Keratinocyte (primary cell): ENCODE measurements at regions not wholly inside any gene's neighbourhood (a gene's known extent, or its start where the extent isn't known, plus 50 kb on each side); places are given as distances from the start of the nearest gene placed in this dataset.

ENCODE experiments used
- DNase-seq: peaks from one replicate; pipeline ENCODE4 v3.0.0-alpha.2; 2011; ENCODE audit warnings: low read depth, missing footprints, low spot score
- FAIRE-seq: peaks from 2 replicates; lab custom pipeline; 2011; peaks lifted over from hg19 to GRCh38; lab: Jason Lieb, UNC
- H2AFZ ChIP-seq: 2 replicates; pipeline ENCODE4 v1.6.0; 2012; ENCODE audit warnings: low read length, control low read depth, inconsistent platforms; ENCODE audit not compliant: control insufficient read depth
- H3K27ac ChIP-seq: 2 replicates; pipeline ENCODE4 v1.5.1; 2011; ENCODE audit warnings: low read length; ENCODE audit not compliant: control insufficient read depth, insufficient read depth
- H3K27me3 ChIP-seq: 3 replicates; pipeline ENCODE4 v1.6.0; 2011; ENCODE audit warnings: low read length; ENCODE audit not compliant: control insufficient read depth, insufficient read depth; ENCODE audit errors: extremely low read depth
- H3K36me3 ChIP-seq, 2 experiments: 2 replicates in 1 of 2; 3 replicates in 1 of 2; pipeline ENCODE4 v1.5.1; 2011; ENCODE audit warnings: low read length in 2 of 2, mild to moderate bottlenecking in 1 of 2; ENCODE audit not compliant: control insufficient read depth in 2 of 2, insufficient read depth in 2 of 2; ENCODE audit errors: extremely low read depth in 1 of 2
- H3K4me1 ChIP-seq: 3 replicates; pipeline ENCODE4 v1.5.1; 2011; ENCODE audit warnings: low read length; ENCODE audit not compliant: control insufficient read depth, insufficient read depth; ENCODE audit errors: extremely low read depth
- H3K4me2 ChIP-seq: 3 replicates; pipeline ENCODE4 v1.6.0; 2011; ENCODE audit warnings: low read depth, low read length; ENCODE audit not compliant: control insufficient read depth, insufficient read depth; ENCODE audit errors: extremely low read depth
- H3K4me3 ChIP-seq, 3 experiments: fragments of 200-600 bp in 1 of 3; sonication (generic) in 1 of 3; 2 replicates in 2 of 3; 3 replicates in 1 of 3; pipeline ENCODE4 v1.5.1; 2011 to 2016; ENCODE audit warnings: low read length in 3 of 3, mild to moderate bottlenecking in 3 of 3, control low read depth in 2 of 3, inconsistent platforms in 1 of 3, low read depth in 1 of 3, mixed read lengths in 1 of 3, mixed run types in 1 of 3, moderate library complexity in 1 of 3; ENCODE audit not compliant: control insufficient read depth in 2 of 3, insufficient read depth in 2 of 3; ENCODE audit errors: extremely low read depth in 1 of 3
- H3K79me2 ChIP-seq: 2 replicates; pipeline ENCODE4 v1.6.0; 2012; ENCODE audit warnings: low read length; ENCODE audit not compliant: control insufficient read depth, insufficient read depth
- H3K9ac ChIP-seq: 3 replicates; pipeline ENCODE4 v1.6.0; 2011; ENCODE audit warnings: low read length; ENCODE audit not compliant: control insufficient read depth, insufficient read depth; ENCODE audit errors: extremely low read depth
- H3K9me1 ChIP-seq: 3 replicates; pipeline ENCODE4 v1.6.0; 2011; ENCODE audit warnings: low read length; ENCODE audit not compliant: control insufficient read depth, insufficient read depth; ENCODE audit errors: extremely low read depth
- H3K9me3 ChIP-seq: 2 replicates; pipeline ENCODE4 v1.5.1; 2012; ENCODE audit warnings: low read depth, low read length; ENCODE audit not compliant: control insufficient read depth
- H4K20me1 ChIP-seq: 3 replicates; pipeline ENCODE4 v1.6.0; 2011; ENCODE audit warnings: low read length; ENCODE audit not compliant: control insufficient read depth, insufficient read depth; ENCODE audit errors: extremely low read depth
- EZH2 ChIP-seq: IDR thresholded peaks from one replicate; pipeline ENCODE4 v1.6.1; 2012; ENCODE audit warnings: inconsistent platforms, mild to moderate bottlenecking, low read length, moderate library complexity
- dilution Hi-C: fragments of 300-500 bp; cut with MboI; formaldehyde crosslinking; loops from one replicate; pipeline ENCODE4 v1.7.0; 2020; ENCODE audit warnings: low sequenced_read_pairs; ENCODE audit not compliant: extremely low pct_ligation_motif_present
- TF ChIP-seq, protein P1 (sequence below), 3 experiments: IDR thresholded peaks in 1 of 3; conservative IDR thresholded peaks in 1 of 3; optimal IDR thresholded peaks in 1 of 3; 2 replicates in 2 of 3; 3 replicates in 1 of 3; pipeline versions ENCODE3 to v1.5.1; 2011; ENCODE audit warnings: low read length in 3 of 3, mild to moderate bottlenecking in 3 of 3, moderate library complexity in 2 of 3, control low read depth in 1 of 3, inconsistent platforms in 1 of 3; ENCODE audit not compliant: insufficient read depth in 2 of 3; ENCODE audit errors: extremely low read depth in 1 of 3

DNA sequence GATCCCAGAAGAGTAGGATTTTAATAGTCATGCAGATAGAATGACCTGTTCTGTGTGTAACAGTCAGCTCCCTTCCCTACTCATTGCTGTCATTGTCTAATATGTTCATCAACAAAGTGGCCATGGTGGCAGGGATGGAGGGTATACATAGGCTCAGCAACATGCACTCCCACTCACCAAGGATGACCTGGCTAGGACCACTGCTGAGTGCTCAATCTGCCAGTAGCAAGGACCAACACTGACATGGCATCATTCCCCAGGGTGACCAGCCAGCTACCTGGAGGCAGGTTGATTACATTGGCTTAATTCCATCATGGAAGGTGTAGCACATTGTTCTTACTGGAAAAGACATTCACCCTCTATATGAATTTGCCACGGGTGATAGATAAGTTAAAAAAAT lies 401.7 kb upstream of the CELF4 start:
- TF ChIP-seq EZH2: no peak
- TF ChIP-seq, protein P1, sequence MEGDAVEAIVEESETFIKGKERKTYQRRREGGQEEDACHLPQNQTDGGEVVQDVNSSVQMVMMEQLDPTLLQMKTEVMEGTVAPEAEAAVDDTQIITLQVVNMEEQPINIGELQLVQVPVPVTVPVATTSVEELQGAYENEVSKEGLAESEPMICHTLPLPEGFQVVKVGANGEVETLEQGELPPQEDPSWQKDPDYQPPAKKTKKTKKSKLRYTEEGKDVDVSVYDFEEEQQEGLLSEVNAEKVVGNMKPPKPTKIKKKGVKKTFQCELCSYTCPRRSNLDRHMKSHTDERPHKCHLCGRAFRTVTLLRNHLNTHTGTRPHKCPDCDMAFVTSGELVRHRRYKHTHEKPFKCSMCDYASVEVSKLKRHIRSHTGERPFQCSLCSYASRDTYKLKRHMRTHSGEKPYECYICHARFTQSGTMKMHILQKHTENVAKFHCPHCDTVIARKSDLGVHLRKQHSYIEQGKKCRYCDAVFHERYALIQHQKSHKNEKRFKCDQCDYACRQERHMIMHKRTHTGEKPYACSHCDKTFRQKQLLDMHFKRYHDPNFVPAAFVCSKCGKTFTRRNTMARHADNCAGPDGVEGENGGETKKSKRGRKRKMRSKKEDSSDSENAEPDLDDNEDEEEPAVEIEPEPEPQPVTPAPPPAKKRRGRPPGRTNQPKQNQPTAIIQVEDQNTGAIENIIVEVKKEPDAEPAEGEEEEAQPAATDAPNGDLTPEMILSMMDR (optimal IDR thresholded peaks at IDR 0.05 in 1 of 3, IDR thresholded peaks at IDR 0.05 in 1 of 3, conservative IDR thresholded peaks at IDR 0.05 in 1 of 3; ENCODE audit: extremely low read depth in 1 of 3, insufficient read depth in 2 of 3, low read length in 3 of 3): no peak
- Histone ChIP-seq H3K4me3 (no peak overlapping the region), H3K9me1 (no peaks in the 10 kb centered on the region), H3K9me3 (no peaks in the 10 kb centered on the region), H3K4me2 (no peak overlapping the region), H4K20me1 (no peaks in the 10 kb centered on the region), H3K36me3 (no peaks in the 10 kb centered on the region), H3K4me1 (no peaks in the 10 kb centered on the region), H3K79me2 (no peaks in the 10 kb centered on the region), H2AFZ (no peak overlapping the region), H3K27ac (no peak overlapping the region), H3K9ac (no peak overlapping the region), H3K27me3 (no peaks in the 10 kb centered on the region)
- FAIRE-seq (no peak), DNase-seq (no peak)
- dilution Hi-C loops: no loop called here

DNA sequence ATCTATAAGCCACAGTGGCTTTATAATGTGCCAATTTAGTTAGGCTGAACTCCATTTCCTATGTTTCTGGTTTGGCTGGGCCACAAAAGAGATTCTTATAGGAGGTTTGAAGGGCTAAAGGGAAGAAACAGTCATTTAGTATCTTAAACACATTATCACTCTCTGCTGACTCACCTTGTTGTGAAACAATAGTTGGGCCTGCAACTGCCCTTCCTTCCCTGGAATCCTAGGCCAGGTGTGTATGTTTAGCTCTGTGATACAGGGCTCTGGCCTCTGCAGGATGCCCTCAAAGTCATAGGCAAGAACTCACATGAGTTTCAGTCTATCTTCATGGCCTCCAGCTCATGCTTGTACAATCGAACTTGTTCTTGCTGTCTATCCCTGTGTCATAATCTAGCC lies 400.0 kb upstream of the CELF4 start:
- Histone ChIP-seq H3K9me1 (no peaks in the 10 kb centered on the region), H4K20me1 (no peaks in the 10 kb centered on the region), H3K79me2 (no peaks in the 10 kb centered on the region), H3K4me2 (no peak overlapping the region), H3K4me1 (no peaks in the 10 kb centered on the region), H3K36me3 (no peaks in the 10 kb centered on the region), H3K9me3 (no peaks in the 10 kb centered on the region), H3K27ac (no peak overlapping the region), H3K9ac (no peak overlapping the region), H3K27me3 (no peaks in the 10 kb centered on the region), H2AFZ (no peak overlapping the region), H3K4me3 (no peak overlapping the region)
- TF ChIP-seq EZH2: no peak
- TF ChIP-seq, protein P1 (optimal IDR thresholded peaks at IDR 0.05 in 1 of 3, IDR thresholded peaks at IDR 0.05 in 1 of 3, conservative IDR thresholded peaks at IDR 0.05 in 1 of 3; ENCODE audit: extremely low read depth in 1 of 3, insufficient read depth in 2 of 3, low read length in 3 of 3): no peak
- FAIRE-seq (no peak), DNase-seq (no peak)
- dilution Hi-C loops: no loop called here
